Limb (tissue), 2 donors: ENCODE measurements at regions not wholly inside any gene's neighbourhood (a gene's known extent, or its start where the extent isn't known, plus 50 kb on each side); places are given as distances from the start of the nearest gene placed in this dataset.

Source experiments
- DNase-seq, 2 donors: peaks; one replicate each; pipeline ENCODE4 v3.0.0-alpha.2; 2016; ENCODE audit errors: extremely low spot score in 2 of 2

DNA sequence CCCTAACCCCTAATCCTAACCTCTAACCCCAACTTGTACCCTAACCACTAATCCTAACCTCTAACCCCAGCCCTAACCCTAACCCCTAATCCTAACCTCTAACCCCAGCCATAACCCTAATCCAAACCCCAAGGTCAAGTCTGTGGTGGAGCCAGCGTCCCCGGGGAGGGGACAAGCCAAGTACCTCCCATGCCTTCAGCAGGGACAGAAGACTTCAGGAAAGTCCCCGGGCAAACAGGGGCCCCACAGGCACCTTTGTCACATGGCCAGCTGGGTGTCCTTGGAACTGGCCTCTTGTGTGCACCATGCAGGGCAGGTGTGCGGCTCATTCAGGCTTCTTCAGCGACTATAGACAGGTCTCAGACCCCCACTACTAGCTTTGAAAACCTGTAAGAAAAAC lies 555.8 kb downstream of the BRD1 start:
- peak in 1 of 2 donors; percentile 5 for DNase-seq

DNA sequence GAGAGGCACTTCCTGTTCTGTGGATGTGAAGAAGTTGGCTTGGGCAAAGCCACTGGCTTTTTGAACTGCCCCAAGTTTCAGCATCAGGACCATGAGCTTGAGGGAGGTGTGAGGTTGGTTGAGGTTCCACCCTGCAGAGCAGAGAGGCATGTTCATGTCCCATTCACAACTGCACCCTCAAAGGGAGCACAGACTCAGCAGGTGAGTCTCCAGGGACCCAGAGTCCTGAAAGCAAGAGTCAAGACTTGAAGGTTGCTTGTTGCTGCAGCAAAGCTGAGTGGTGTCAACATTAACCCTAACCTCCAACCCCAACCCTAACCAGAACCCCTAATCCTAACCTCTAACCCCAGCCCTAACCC lies 556.3 kb downstream of the BRD1 start:
- no peak for DNase-seq

DNA sequence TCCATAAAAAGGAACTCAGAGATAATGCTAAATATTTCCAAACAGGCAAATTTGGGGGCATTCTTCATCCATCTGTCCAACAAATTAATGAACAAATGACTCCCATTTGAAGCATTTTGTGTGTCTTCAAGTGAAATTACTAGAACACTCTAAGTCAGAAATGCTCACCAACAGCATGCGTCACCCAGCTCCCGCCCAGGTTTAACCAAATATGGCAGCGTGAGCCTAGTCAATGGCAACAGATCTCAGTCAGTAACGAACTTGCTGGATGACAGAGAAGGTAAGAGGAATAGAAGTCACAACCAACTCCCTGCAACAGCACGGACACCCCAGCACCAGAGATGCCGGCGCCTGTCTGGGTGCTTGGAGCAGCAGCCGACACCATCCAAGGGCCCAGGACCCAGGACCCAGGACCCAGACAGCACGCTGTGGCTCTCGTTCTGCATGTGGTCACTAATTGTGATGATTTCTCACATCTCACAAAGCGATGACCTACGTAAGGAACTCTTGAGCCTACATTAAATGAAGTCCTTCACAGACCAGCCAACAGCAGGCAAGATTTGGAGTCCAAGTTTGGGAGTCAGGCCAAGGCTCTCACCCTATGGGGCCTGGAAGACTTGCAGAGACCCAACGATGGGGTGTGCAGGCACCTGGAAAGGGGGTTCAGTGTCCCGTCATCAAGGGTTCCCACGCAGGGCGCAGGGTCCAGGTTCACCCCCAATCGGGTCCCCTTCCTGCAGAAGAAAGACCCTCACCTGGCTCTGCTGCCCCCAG lies 556.9 kb downstream of the BRD1 start:
- DNase-seq = peak in 1 of 2 donors; percentile 12

DNA sequence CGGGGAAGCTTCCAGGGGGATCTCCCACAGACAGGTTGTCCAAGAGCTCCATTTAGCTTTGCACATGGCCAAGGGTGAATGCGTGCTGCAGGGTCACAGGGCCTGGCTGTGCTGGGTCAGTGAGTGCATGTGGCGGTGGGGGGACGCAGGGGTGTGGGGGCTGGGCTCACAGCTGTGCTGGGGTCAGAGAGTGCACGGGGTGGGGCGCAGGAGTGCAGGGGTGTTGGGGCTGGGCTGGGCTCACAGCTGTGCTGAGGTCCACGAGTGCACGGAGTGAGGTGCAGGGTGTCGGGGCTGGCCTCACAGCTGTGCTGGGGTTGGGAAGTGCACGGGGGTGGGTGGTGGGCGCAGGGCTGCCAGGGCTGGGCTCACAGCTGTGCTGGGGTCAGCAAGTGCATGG lies 557.7 kb downstream of the BRD1 start:
- peak in 1 of 2 donors; percentile 23 for DNase-seq

DNA sequence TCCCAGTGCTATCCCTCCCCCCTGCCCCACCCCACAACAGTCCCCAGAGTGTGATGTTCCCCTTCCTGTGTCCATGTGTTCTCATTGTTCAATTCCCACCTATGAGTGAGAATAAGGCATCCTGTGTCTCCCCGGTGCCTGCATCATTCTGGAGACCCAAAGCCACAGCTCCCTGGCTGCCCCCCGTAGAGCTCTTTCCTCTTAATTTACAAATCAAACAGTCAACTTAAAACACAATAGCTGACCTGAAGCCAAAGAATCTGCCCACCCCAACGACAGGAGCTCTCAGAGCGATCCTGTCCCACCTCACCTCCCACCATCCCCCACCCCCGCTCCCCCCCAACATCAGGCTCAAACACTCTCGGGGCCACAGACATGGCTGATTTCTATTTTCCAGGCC lies 558.3 kb downstream of the BRD1 start:
- peak in 1 of 2 donors; percentile 8 for DNase-seq

DNA sequence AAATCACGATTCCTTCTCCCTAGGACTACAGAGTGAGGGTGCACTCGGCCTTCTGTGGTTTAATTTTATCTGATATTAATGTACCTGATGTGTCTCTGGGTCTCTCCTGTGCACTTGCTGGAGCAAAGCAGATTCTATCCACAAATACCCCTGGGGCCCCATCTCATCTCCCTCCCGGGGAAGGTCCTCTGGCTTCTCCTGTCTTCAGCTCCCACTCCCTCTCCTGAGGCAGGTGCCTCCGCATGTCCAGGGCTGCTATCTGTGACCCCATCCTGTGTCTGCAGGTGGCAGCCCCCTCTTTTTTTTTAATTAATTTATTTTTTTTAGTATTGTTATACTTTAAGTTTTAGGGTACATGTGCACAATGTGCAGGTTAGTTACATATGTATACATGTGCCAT lies 558.7 kb downstream of the BRD1 start:
- DNase-seq = peak in 1 of 2 donors; percentile 14

DNA sequence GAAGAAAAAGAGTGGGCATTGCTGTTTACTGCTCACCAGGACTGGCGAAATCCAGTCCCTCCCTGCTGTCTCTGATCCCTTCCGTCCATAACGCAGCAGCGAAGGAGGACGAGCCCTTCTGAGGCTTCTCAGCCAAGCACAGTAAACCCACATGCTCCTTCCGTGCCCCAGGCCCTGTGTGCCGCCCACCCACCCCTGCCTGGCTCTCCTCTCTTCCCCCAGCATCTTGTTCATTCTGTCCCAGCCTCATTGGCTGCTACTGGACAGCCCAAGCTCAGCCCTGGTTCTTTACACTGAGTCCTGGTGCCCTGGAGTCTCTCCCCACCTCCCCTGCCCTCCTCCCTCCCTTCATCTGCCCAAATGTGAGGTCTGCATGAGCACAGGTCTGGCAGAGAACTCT lies 559.7 kb downstream of the BRD1 start:
- peak in 1 of 2 donors; percentile 9 for DNase-seq

DNA sequence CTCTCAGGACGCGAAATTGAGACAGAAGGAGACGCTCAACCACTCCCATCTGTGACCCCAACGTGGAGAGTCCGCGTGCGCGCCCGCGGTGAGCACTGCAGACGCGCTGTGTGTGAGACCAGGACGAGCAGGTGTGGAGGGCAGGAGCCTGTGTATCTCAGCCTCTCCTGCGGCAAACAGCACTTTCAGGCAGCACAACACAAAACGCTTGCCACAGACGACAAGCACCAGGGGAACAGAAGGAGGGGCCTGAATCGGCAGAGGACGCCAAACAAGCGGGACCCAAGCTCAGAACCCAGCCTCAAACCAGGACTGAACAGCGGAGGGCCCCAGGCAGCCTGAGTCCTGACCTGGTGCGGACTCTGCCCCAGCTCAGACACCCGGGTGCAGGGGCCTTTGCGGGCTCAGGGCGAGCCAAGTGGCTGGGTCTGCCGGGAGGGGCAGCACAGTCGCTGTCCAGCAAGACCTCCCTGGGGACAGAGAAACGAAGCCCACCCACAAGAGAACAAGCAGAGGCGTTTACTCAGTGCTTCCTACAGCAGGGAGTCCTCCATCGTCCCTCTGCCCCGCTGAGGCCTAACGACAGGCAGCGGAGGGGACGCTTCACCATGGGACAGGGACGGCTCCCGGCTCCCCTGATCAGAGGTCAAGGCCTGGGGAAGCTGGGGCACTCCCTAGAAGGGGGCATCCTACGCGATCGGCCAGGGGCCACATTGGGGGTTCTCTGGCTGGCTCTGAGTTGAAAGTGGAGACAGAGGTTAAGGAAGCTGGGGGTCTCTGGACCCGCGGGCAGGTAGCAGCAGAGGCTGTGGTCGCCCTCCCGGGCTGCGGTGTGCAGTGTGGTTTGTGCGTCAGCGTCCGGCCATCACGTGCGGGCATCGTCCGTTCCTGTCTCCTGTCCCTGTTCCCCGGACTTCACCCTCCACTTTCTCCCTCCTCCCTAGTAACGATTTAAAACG lies 560.8 kb downstream of the BRD1 start:
- DNase-seq = peak in 1 of 2 donors; percentile 28

DNA sequence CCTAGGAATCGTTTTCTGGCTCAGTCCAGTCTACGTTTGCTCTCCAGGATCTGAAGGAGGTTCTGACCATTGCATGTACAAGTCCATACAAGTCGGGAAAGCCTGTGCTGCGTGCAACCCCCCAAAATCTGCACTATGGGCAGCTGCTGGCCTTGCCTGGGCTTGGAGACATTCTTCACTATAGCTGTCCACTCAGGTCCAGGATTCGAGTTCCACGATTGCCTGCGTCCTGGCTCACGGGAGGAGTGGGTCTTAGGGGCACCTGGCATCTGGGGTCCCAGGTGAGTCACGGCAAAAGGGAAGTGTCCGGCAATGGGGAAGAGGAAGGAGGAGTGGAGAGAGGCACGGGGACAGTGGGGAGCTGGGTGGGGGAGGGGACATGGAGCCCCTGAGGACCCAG lies 563.0 kb downstream of the BRD1 start:
- DNase-seq = peak in 1 of 2 donors; percentile 13

DNA sequence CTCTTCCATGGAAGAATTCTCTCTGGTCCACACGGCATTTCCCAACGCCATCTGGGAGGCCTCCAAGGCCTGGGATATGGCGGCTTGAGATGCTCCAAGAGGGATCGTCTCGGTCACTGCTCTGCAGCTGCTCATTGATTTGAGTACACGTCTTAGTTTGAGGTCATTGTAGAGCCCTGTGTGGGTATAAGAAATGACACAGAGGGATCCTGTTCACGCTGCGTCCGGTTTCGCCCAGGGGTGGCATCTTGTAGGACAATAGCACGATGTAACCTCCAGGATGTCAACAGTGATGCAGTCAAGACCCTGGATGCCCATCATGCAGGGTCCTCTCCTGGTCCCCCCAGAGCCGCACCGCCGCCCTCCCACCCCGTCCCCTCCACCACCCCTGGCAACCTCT lies 564.6 kb downstream of the BRD1 start:
- peak in 1 of 2 donors; percentile 5 for DNase-seq

DNA sequence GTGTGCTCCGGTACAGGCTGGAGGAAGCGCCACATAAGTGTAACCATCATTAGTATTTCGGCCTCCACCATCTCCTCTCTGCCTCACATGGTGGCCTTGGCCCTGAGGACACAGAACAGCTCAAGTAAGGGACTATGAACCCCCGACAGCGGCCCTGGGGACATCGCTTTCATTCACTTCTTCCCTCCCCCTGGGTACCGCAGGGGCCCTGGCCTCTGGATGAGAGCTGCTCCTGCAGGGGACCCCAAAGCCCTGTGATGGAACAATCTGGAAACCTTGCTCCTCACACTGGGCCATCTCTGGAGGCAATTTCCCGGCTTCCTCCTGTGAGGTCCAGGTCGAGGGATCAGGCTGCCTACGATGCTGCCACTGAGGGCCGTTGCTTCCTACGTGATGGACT lies 565.5 kb downstream of the BRD1 start:
- peak in 1 of 2 donors; percentile 2 for DNase-seq

DNA sequence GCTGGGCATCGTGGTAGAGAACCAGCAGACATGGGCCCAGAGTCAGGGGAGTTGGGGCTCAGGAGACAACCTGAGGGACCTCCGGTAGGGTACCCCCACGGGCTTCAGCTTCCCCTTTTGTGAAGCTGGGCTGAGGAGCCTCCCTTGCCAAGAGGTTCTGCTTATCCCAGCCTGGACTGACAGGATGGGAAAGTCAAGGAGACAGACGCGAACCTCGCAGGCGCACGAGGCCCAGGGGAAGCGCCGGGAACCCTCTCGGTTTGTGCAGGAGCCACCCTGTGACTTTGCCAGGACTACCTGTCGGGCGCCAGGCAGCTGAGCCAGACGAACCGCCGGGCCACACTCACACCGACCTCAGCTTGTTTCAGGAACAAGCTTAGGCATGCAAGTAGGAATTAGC lies 566.1 kb downstream of the BRD1 start:
- DNase-seq = no peak

DNA sequence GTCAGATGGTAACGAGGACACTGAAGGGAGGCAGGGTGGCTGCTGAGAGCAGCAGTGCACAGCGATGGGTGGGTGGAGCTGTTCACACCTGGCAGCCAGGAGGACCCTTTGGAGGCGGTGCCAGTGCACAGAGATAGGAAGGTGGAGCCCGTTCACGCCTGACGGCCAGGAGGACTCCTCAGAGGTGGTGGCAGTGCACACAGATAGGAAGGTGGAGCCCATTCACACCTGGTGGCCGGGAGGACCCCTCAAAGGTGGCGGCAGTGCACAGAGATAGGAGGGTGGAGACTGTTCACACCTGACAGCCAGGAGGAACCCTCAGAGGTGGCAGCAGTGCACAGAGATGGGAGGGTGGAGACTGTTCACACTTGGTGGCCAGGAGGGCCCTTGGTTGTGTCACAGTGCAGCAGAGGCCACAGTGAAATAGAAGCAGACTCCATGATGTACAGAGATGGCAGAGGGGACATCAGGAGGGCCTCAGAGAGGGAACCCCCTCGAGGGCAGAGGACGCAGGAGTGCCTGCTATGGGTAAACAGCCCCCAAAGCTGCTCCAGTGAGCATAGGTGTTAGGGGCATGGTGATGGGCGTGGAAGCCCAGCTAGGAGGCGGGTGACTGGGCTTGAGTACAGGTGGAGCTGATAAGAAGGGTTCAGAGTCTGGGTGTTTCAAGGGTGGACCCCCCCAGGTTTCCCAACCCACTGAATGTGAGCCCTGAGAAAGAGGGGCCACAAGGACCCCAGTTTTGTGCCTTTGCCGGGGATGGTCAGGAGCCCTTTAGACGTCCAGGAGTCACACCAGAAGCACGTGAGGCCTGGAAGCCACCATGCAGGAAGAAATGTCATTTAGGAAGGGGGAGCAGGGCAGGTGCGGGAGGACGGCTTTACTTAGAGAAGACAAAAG lies 566.7 kb downstream of the BRD1 start:
- DNase-seq = peak in 1 of 2 donors; percentile 13

DNA sequence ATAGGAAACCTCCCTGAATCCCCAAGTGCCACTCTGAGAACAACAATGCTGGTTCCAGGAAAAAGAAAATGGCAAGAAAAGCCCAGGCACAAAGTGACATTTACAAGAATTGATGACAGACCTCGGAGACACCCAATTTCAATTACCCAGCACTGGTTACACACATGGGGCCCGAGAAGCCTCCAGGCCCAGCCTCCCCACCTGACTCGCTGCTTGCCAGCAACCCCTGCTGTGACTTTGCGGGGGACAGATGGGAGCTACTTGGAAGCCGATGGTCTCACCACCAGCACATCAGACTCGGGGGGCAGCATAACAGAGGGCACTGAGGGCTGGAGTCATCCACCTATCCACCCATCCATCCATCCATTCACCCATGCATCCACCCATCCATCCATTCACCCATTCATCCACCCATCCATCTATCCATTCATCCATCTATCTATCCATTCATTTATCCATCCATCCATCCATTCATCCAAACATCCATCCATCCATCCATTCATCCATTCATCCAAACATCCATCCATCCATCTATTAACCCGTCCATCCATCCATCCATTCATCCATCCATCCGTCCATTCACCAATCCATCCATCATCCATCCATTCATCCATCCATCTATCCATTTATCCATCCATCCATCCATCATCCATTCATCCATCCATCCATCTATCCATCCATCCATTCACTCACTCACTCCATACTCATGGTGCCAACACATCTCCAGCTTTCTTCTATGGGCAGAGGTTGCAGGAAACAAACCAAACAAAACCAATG lies 567.6 kb downstream of the BRD1 start:
- peak in 1 of 2 donors; percentile 10 for DNase-seq

DNA sequence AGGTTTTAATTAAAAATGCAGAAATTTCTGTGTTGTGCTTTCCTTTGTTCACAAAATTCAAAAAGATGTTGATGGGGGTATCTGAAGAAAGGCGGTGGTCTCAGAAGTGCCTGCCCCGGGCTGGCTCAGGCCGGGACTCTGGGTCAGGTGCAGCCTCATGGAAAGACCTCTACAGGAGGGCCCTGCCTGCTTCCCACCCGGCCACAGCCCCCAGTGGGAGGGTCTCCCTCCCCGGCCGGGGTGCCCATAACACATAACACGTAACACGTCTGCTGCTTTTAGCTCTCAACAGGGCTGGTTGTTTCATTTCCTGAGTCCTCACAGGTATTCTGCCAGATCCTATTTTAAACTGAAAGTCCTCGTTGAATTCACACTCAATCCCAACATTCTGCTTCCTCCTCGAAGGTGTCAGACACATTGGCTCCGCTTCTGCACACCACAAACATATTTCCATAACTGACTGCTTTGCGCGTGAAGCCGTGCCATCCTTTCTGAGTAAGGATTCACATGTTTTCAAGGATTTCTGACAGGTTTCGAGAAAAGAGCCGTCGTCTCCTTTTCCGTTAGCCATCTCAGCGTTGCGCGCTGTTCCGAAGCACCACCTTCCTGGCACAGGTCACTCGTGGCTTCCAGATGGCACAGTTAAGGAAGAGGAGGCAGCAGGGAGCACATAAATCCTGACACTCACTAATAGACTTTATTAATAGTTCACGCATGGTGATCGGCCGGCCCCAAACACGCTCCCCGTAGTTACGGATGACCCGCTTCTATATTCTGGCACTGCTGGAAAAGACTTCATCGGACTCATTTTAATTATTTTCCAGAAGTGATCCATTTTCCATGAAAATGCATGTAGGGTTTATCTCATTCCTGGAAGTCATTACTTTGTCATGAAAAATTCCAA lies 569.3 kb downstream of the BRD1 start:
- DNase-seq = peak in 1 of 2 donors; percentile 22

DNA sequence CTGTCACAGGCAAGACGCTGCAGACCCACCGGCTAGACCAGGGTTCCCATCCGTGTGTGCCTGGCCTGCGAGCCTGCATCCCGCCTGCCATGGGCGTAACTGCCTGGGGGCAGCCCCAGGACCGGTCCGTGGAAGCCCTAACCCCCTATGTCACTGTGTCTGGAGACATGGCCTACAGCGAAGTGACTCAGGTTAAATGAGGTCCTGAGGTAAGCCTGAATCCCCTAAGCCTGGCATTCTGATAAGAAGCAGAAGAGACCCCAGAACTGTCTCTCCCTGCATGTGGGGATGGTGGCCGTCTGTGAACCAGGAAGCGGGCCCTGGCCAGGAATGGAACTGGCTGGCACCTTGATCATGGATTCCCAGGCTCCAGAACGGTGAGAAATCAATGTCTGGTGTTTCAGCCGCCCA lies 570.1 kb downstream of the BRD1 start:
- DNase-seq = peak in 1 of 2 donors; percentile 13

DNA sequence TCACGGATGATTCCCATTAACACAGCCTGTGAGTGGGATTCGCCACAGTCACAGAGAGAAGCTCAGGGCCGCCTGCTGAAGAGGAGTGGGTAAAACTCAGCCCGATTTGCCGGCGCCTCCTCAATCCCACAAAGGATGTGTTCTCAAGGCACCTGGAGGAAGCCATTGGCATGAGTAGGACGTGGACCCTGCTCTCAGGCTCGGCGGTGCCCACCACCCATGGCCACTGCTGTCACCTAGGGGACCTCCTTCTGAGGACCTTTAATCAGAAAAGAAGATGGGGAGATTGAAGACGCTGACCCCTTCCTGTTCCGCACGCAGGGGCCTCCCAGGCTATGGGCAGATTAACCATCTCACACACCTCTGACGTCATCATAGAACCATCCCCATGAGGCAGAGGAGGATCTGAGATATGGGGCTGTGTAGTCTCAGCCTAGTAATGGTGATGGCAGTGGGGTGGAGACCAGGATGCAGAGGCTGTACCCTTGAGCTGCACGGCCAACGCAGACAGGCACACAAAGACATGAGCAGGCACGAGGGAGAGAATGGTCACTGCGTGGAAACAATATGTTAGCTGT lies 571.8 kb downstream of the BRD1 start:
- DNase-seq = peak in 1 of 2 donors; percentile 2

DNA sequence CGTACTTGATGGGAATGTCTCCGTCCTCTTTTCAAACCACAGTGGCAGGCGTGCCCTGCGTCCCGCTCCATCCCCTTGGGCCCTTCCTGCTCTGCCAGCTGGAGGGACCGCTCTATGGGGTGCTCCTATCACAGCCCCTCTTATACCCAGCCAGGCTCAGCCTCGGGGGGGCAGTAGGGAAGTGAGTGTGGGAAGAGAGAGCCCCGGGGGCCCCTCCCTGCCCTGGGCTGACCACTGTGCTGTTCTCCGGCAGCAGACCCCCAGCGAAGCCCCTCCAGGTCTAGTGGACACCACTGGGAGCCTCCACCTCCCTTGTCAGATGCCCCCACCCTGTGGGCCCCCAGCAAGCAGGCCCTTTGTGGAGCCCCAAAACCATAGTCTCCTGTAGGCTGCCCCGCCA lies 572.5 kb downstream of the BRD1 start:
- DNase-seq = peak in 1 of 2 donors; percentile 13

DNA sequence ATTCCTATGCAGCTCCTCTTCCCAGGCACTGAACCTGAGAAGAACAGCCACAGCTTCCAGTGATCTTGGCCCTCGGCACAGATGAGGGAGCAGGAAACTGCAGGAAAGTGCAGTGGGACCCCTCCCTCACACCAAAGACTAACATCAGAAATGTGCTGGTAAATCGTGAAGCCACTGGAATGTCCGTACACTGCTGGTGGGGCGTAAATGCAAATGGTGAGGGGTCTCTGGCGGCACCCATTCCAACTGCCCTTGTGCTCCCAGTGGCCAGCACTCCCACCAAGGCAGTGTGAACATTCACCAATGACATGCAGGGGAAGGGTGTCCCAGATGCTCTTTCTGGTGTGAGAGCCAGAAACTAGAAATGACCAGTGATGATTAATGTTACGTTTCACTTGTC lies 574.0 kb downstream of the BRD1 start:
- no peak for DNase-seq
